ENCODE measurements at regions not wholly inside any gene's neighbourhood (a gene's known extent, or its start where the extent isn't known, plus 50 kb on each side); places are given as distances from the start of the nearest gene placed in this dataset.

DNA sequence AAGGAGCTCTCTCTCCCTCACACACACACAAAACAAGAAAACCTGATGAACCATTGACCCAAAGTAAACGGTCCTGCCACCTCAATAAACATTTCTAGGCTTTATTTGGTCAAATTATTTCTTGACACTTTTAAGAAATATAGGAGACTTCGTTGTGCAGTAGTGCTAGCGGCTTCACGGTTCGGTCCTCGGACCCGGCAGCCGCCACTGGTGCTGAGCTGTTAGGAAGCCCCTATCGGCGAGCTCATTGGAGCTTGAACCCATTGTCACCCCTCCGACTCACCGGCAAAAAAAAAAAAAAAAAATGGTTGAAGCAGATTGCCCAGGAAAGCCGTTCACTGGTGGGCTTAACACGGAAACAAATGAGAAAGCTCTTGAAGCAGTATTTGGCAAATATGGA lies 1695.6 kb upstream of the ACO1 start:
- Histone ChIP-seq H3K9ac (ENCODE audit: low read depth in 1 of 3, low read length in 3 of 3) (no peak overlapping the region), H3K27me3 (ENCODE audit: control insufficient read depth in 3 of 3, insufficient read depth in 3 of 3, low read length in 3 of 3) (no peaks in the 10 kb centered on the region), H3K27ac (ENCODE audit: low read depth, low read length) (no peak overlapping the region), H3K9me3 (ENCODE audit: control insufficient read depth in 3 of 3, low read length in 3 of 3) (no peaks in the 10 kb centered on the region), H3K36me3 (ENCODE audit: control insufficient read depth in 3 of 3, insufficient read depth in 3 of 3, low read length in 3 of 3) (no peaks in the 10 kb centered on the region), H3K4me3 (ENCODE audit: low read length in 3 of 3) (no peak overlapping the region), H3K4me1 (ENCODE audit: control insufficient read depth in 3 of 3, insufficient read depth in 3 of 3, low read length in 3 of 3) (no peaks in the 10 kb centered on the region)

DNA sequence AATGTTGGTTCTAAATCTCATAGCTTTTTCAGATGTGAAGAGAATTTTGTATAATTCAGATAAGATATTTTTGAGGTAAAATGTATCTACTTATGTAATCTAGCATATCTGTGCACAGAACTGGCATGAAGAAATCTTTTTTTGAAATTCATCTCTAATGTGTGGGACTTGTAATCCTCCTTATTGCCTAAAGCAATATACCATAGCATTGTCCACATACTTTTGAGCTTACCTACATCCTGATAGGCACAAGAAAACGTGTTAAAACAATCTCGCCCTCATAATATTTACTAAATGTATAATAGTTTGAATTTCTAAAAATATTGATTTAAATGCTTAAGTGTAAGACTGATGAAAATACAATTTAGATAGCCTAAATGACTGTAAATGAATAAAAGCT lies 1686.5 kb upstream of the ACO1 start:
- H3K27ac ChIP-seq (ENCODE audit: low read depth, low read length), result no peak overlapping the region
- H3K4me3 ChIP-seq (ENCODE audit: low read length in 3 of 3), result no peak overlapping the region
- no peak overlapping the region for H3K9ac ChIP-seq (ENCODE audit: low read depth in 1 of 3, low read length in 3 of 3)
- H3K4me1 ChIP-seq (ENCODE audit: control insufficient read depth in 3 of 3, insufficient read depth in 3 of 3, low read length in 3 of 3), result no peaks in the 10 kb centered on the region
- no peaks in the 10 kb centered on the region for H3K36me3 ChIP-seq (ENCODE audit: control insufficient read depth in 3 of 3, insufficient read depth in 3 of 3, low read length in 3 of 3)
- H3K27me3 ChIP-seq (ENCODE audit: control insufficient read depth in 3 of 3, insufficient read depth in 3 of 3, low read length in 3 of 3), result no peaks in the 10 kb centered on the region
- no peaks in the 10 kb centered on the region for H3K9me3 ChIP-seq (ENCODE audit: control insufficient read depth in 3 of 3, low read length in 3 of 3)

GRCh38 chr9:30711591-30711990 lies 1672.9 kb upstream of the ACO1 start:
- no peaks in the 10 kb centered on the region for H3K9me3 ChIP-seq (ENCODE audit: control insufficient read depth in 3 of 3, low read length in 3 of 3)
- no peak overlapping the region for H3K4me3 ChIP-seq (ENCODE audit: low read length in 3 of 3)
- H3K36me3 ChIP-seq (ENCODE audit: control insufficient read depth in 3 of 3, insufficient read depth in 3 of 3, low read length in 3 of 3), result no peaks in the 10 kb centered on the region
- H3K27me3 ChIP-seq (ENCODE audit: control insufficient read depth in 3 of 3, insufficient read depth in 3 of 3, low read length in 3 of 3), result no peaks in the 10 kb centered on the region
- no peaks in the 10 kb centered on the region for H3K4me1 ChIP-seq (ENCODE audit: control insufficient read depth in 3 of 3, insufficient read depth in 3 of 3, low read length in 3 of 3)
- H3K9ac ChIP-seq (ENCODE audit: low read depth in 1 of 3, low read length in 3 of 3), result no peak overlapping the region
- no peak overlapping the region for H3K27ac ChIP-seq (ENCODE audit: low read depth, low read length)

DNA sequence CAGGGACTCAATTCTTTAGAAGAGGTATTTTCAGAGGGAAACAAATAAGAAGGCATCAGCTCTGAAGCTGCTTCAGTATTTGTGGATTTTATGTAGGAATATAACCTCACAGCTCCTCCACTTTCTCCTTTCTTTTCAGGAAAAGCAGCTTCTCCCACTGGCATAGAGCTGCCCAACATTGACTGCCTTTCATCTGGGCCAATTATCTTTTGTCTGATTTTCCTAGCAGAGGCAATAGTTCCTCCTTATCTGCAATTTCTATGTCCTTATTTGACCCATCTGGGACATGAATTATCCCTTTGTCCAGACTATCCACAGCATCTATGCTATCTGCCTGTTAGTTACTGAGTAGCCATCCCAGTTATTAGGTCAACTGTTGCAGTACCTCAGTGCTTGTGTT lies 1671.2 kb upstream of the ACO1 start:
- Histone ChIP-seq H3K4me1 (ENCODE audit: control insufficient read depth in 3 of 3, insufficient read depth in 3 of 3, low read length in 3 of 3) (no peaks in the 10 kb centered on the region), H3K27me3 (ENCODE audit: control insufficient read depth in 3 of 3, insufficient read depth in 3 of 3, low read length in 3 of 3) (no peaks in the 10 kb centered on the region), H3K36me3 (ENCODE audit: control insufficient read depth in 3 of 3, insufficient read depth in 3 of 3, low read length in 3 of 3) (no peaks in the 10 kb centered on the region), H3K27ac (ENCODE audit: low read depth, low read length) (no peak overlapping the region), H3K9me3 (ENCODE audit: control insufficient read depth in 3 of 3, low read length in 3 of 3) (no peaks in the 10 kb centered on the region), H3K9ac (ENCODE audit: low read depth in 1 of 3, low read length in 3 of 3) (no peak overlapping the region), H3K4me3 (ENCODE audit: low read length in 3 of 3) (no peak overlapping the region)

DNA sequence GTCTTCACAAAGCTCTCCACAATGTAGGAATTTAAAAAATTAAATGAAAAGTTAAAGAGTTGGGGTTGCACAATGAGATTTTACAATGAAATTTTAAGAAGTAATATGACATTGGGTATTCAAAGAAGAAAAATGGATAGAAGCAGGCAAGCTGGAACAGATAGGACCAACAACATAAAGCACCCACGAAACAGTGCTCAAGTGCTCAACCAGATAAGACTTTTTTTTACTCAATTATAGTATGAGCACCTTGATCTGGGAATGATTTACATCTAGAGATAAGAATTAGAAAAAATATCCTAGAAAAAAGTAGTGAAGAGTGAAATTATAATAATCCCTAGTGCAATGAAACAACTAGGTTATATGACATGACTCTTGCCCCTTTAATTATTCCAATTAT lies 1670.1 kb upstream of the ACO1 start:
- no peaks in the 10 kb centered on the region for H3K27me3 ChIP-seq (ENCODE audit: control insufficient read depth in 3 of 3, insufficient read depth in 3 of 3, low read length in 3 of 3)
- no peak overlapping the region for H3K9ac ChIP-seq (ENCODE audit: low read depth in 1 of 3, low read length in 3 of 3)
- H3K36me3 ChIP-seq (ENCODE audit: control insufficient read depth in 3 of 3, insufficient read depth in 3 of 3, low read length in 3 of 3), result no peaks in the 10 kb centered on the region
- H3K4me3 ChIP-seq (ENCODE audit: low read length in 3 of 3), result no peak overlapping the region
- H3K4me1 ChIP-seq (ENCODE audit: control insufficient read depth in 3 of 3, insufficient read depth in 3 of 3, low read length in 3 of 3), result no peaks in the 10 kb centered on the region
- no peak overlapping the region for H3K27ac ChIP-seq (ENCODE audit: low read depth, low read length)
- no peaks in the 10 kb centered on the region for H3K9me3 ChIP-seq (ENCODE audit: control insufficient read depth in 3 of 3, low read length in 3 of 3)

DNA sequence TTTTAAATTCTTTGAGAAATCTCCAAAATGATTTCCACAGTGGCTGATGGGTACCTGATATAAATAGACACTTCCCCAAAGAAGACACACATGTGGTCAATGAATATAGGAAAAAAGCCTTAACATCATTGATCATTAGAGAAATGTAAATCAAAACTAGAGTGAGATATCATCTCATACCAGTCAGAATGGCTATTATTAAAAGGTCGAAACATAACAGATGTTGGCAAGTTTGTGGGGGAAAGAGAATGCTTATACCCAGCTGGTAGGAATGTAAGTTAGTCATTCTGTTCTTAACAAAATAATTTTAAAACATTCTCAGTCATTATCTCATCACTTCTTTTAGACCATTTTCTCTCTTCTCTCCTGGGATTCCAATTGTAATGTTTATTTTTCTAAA lies 1666.0 kb upstream of the ACO1 start:
- Histone ChIP-seq H3K4me1 (ENCODE audit: control insufficient read depth in 3 of 3, insufficient read depth in 3 of 3, low read length in 3 of 3) (no peaks in the 10 kb centered on the region), H3K9ac (ENCODE audit: low read depth in 1 of 3, low read length in 3 of 3) (no peak overlapping the region), H3K27me3 (ENCODE audit: control insufficient read depth in 3 of 3, insufficient read depth in 3 of 3, low read length in 3 of 3) (no peaks in the 10 kb centered on the region), H3K36me3 (ENCODE audit: control insufficient read depth in 3 of 3, insufficient read depth in 3 of 3, low read length in 3 of 3) (no peaks in the 10 kb centered on the region), H3K27ac (ENCODE audit: low read depth, low read length) (no peak overlapping the region), H3K4me3 (ENCODE audit: low read length in 3 of 3) (no peak overlapping the region), H3K9me3 (ENCODE audit: control insufficient read depth in 3 of 3, low read length in 3 of 3) (no peaks in the 10 kb centered on the region)

- no peak overlapping the region for H3K4me3 ChIP-seq (ENCODE audit: low read length in 3 of 3)
- no peaks in the 10 kb centered on the region for H3K4me1 ChIP-seq (ENCODE audit: control insufficient read depth in 3 of 3, insufficient read depth in 3 of 3, low read length in 3 of 3)
- no peaks in the 10 kb centered on the region for H3K9me3 ChIP-seq (ENCODE audit: control insufficient read depth in 3 of 3, low read length in 3 of 3)
- no peak overlapping the region for H3K9ac ChIP-seq (ENCODE audit: low read depth in 1 of 3, low read length in 3 of 3)
- H3K36me3 ChIP-seq (ENCODE audit: control insufficient read depth in 3 of 3, insufficient read depth in 3 of 3, low read length in 3 of 3), result no peaks in the 10 kb centered on the region
- no peak overlapping the region for H3K27ac ChIP-seq (ENCODE audit: low read depth, low read length)
- no peaks in the 10 kb centered on the region for H3K27me3 ChIP-seq (ENCODE audit: control insufficient read depth in 3 of 3, insufficient read depth in 3 of 3, low read length in 3 of 3)
Measured at GRCh38 chr9:30722065-30722464, 1662.4 kb upstream of the ACO1 start.

- Histone ChIP-seq H3K27me3 (ENCODE audit: control insufficient read depth in 3 of 3, insufficient read depth in 3 of 3, low read length in 3 of 3) (no peaks in the 10 kb centered on the region), H3K4me3 (ENCODE audit: low read length in 3 of 3) (no peak overlapping the region), H3K9ac (ENCODE audit: low read depth in 1 of 3, low read length in 3 of 3) (no peak overlapping the region), H3K27ac (ENCODE audit: low read depth, low read length) (no peak overlapping the region), H3K36me3 (ENCODE audit: control insufficient read depth in 3 of 3, insufficient read depth in 3 of 3, low read length in 3 of 3) (no peaks in the 10 kb centered on the region), H3K4me1 (ENCODE audit: control insufficient read depth in 3 of 3, insufficient read depth in 3 of 3, low read length in 3 of 3) (no peaks in the 10 kb centered on the region), H3K9me3 (ENCODE audit: control insufficient read depth in 3 of 3, low read length in 3 of 3) (no peaks in the 10 kb centered on the region)
Measured at GRCh38 chr9:30723656-30724055, 1660.8 kb upstream of the ACO1 start.

DNA sequence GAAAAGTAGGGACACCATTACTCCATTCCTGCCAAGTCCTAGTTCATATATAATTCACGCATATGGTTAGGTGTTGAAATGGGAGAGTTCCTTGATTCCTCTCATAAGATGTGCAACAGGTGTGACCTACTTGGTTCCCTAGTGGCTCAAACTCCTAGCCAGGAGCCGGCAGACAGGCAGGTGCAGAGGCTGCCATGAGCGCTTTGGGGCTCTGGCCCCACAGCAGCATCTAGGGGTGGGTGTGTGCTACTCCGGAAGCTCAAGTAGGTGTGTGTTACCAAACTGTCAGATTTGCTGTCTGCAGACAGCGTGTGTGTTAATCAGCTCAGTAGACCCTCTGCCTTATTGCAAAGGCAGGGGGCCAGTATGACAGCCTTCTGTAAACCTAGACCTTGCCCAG lies 1652.4 kb upstream of the ACO1 start:
- Histone ChIP-seq H3K9ac (ENCODE audit: low read depth in 1 of 3, low read length in 3 of 3) (no peak overlapping the region), H3K27ac (ENCODE audit: low read depth, low read length) (no peak overlapping the region), H3K4me3 (ENCODE audit: low read length in 3 of 3) (no peak overlapping the region), H3K27me3 (ENCODE audit: control insufficient read depth in 3 of 3, insufficient read depth in 3 of 3, low read length in 3 of 3) (no peaks in the 10 kb centered on the region), H3K9me3 (ENCODE audit: control insufficient read depth in 3 of 3, low read length in 3 of 3) (no peaks in the 10 kb centered on the region), H3K4me1 (ENCODE audit: control insufficient read depth in 3 of 3, insufficient read depth in 3 of 3, low read length in 3 of 3) (no peaks in the 10 kb centered on the region), H3K36me3 (ENCODE audit: control insufficient read depth in 3 of 3, insufficient read depth in 3 of 3, low read length in 3 of 3) (no peaks in the 10 kb centered on the region)

DNA sequence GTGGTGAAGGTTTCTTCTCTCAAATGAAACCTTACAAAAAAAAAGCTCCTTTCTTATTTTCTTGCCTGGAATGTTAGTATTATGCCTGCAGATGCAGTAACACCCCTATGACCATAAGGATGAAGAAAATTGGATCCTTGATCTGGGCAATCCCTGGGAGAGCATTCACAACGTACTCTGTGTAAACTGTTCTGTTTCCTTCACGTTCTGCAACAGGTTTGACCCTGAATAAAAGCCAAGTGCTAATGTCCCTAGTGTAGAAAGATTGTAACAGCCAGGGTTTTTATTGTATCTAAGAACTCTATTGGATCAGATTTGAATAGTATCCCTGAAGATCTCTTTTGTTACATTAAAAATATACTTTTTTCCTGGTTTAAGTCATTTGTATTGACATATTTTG lies 1639.6 kb upstream of the ACO1 start:
- Histone ChIP-seq H3K27ac (ENCODE audit: low read depth, low read length) (no peak overlapping the region), H3K4me1 (ENCODE audit: control insufficient read depth in 3 of 3, insufficient read depth in 3 of 3, low read length in 3 of 3) (no peaks in the 10 kb centered on the region), H3K9ac (ENCODE audit: low read depth in 1 of 3, low read length in 3 of 3) (no peak overlapping the region), H3K27me3 (ENCODE audit: control insufficient read depth in 3 of 3, insufficient read depth in 3 of 3, low read length in 3 of 3) (no peaks in the 10 kb centered on the region), H3K4me3 (ENCODE audit: low read length in 3 of 3) (no peak overlapping the region), H3K36me3 (ENCODE audit: control insufficient read depth in 3 of 3, insufficient read depth in 3 of 3, low read length in 3 of 3) (no peaks in the 10 kb centered on the region), H3K9me3 (ENCODE audit: control insufficient read depth in 3 of 3, low read length in 3 of 3) (no peaks in the 10 kb centered on the region)

DNA sequence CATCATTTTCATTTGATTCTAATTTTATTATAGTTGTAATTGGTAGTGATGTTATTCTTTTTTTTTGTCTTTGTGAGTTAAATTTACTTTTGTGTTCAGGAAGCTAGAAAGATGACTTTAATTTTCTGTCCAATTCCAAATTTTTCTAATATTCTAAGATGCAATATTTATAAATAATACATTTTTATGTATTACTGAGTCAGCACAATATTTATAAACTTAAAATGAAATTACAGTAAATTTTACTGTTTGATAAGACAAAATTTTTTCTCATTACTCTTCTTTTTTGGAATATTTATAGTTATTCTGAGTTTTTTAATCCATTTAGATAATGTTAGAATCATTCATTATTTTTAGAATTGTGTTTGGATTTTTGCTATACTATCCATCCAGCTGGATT lies 1637.9 kb upstream of the ACO1 start:
- H3K4me1 ChIP-seq (ENCODE audit: control insufficient read depth in 3 of 3, insufficient read depth in 3 of 3, low read length in 3 of 3), result no peaks in the 10 kb centered on the region
- H3K36me3 ChIP-seq (ENCODE audit: control insufficient read depth in 3 of 3, insufficient read depth in 3 of 3, low read length in 3 of 3), result no peaks in the 10 kb centered on the region
- no peak overlapping the region for H3K9ac ChIP-seq (ENCODE audit: low read depth in 1 of 3, low read length in 3 of 3)
- H3K4me3 ChIP-seq (ENCODE audit: low read length in 3 of 3), result no peak overlapping the region
- no peaks in the 10 kb centered on the region for H3K9me3 ChIP-seq (ENCODE audit: control insufficient read depth in 3 of 3, low read length in 3 of 3)
- H3K27me3 ChIP-seq (ENCODE audit: control insufficient read depth in 3 of 3, insufficient read depth in 3 of 3, low read length in 3 of 3), result no peaks in the 10 kb centered on the region
- H3K27ac ChIP-seq (ENCODE audit: low read depth, low read length), result no peak overlapping the region

Measured in skeletal muscle tissue (tissue), 3 donors.